HG03139 (cell line): ENCODE measurements at regions not wholly inside any gene's neighbourhood (a gene's known extent, or its start where the extent isn't known, plus 50 kb on each side); places are given as distances from the start of the nearest gene placed in this dataset.

Source experiments
- ATAC-seq: cut with Tn5 transposase; IDR thresholded peaks from one replicate; pipeline ENCODE4 v1.9.1; 2021; ENCODE audit not compliant: unreplicated experiment

DNA sequence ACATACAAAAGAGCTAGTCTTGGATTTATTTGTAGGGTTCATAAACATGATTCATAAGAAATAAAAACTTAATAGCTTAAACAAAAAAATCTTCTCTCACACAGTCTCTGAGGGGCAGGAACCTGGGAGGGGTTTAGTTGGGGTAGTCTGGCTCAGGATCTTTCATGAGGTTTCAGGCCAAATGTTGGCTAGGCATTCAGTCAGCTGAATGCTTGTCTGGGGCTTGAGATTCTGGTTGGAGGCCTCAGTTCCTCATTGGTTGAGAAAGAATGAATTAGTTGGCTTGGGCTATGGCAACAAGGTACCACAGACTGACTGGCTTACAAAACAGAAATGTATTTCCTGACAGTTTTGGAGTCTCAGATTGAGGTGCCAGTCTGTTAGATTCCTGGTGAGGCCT is 74.3 kb downstream of the ANKRD7 start:
- ATAC-seq: no peak

DNA sequence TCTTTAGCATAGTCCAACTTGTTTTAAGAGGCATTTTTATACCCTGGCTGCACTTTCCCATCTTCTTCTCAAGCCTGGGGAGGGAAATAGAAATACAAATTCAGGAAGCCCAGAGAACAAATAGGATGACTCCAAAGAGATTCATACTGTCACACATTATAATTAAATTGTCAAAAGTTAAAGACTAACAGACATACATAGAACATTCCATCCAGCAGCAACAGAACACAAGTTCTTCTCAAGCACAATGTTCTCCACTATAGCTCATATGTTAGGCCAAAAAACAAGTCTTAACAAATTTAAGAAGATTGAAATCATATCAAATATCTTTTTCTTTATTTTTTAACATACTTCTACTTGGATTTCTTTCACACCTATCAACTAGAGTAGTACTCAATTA is 75.7 kb downstream of the ANKRD7 start:
- no peak for ATAC-seq

DNA sequence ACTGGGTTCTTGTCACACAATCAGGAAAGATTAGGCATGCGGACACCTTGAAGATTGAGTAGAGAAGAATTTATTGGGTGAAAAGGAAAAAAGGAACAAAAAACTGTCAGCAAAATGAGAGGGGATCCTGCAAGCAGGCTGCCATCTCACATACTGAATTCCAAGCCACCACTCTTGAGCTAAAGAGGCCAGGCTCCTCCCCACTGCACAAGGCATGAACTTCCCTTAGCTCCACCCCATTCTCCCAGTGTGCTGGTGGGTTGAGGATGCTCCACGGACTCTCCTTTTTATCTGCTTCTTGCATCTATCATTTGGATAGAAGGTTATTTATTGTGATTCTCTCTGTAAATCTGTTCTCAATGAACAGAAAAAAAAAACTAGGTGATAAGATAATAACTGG is 79.6 kb downstream of the ANKRD7 start:
- no peak for ATAC-seq

DNA sequence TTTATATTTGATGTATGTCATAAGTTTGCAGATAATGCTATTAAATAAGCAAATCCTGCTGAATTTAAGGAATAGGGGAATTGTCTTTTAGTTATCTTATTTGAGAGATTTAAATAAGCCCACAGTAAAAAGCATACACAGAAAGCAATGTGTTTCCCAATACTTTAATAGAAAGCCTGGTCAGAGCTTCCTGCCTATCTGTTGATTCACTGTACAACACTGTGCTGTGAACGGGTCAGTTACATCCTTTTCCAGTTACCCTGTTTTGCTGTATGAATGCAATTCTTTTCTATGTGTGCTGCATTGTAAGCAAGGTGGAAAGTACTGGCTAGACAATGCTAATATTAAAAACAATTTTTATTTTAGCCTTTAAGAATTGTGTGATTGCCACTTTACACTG is 81.2 kb downstream of the ANKRD7 start:
- no peak for ATAC-seq

DNA sequence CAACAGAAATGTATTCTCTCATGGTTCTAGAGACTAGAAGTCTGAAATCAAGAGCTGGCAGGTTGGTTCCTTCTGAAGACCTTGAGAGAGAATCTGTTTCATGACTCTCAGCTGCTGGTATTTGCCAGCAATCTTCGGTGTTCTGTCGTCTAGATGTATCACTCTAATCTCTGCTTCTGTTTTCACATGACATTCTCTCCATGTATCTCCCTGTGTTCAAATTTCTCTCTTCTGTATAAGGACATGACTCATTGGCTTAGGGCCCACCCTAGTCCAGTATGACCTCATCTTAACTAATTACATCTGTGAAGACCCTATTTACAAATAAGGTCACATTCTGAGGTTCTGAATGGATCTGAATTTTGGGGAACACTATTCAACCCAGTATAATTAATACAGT is 82.3 kb downstream of the ANKRD7 start:
- ATAC-seq: no peak

DNA sequence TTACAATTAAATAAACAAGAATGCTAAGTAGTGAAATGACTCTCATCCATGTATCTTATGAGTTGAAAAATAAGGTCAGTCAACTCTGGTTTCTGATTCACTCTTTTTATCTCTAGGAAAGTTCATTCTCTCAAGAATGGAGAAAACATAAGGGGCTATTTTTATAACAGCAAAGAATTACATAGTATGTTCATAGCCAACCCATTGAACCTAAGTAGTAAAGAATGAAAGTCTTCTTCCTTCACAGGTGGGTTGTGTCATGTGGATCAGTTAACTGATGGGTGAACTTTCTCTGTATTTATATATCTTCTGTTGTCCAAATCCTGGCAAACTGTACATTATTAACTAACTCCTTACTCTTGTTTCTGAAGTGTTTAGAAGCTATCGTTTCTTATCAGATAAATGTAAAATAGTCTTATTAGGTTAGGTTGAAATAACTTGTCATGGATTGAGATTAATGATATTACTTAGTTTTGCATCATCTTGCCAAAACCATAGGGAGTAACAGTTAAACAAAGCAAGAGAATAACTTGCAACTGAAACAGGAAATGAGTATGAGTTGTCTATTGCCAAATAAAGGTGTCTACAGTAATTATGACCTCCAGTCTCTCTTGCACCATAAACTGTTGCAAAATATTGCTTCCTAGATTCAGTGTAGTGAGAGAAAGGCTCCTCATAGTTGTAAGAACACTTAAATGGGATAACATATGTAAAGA is 86.8 kb downstream of the ANKRD7 start:
- ATAC-seq: peak; percentile 85

DNA sequence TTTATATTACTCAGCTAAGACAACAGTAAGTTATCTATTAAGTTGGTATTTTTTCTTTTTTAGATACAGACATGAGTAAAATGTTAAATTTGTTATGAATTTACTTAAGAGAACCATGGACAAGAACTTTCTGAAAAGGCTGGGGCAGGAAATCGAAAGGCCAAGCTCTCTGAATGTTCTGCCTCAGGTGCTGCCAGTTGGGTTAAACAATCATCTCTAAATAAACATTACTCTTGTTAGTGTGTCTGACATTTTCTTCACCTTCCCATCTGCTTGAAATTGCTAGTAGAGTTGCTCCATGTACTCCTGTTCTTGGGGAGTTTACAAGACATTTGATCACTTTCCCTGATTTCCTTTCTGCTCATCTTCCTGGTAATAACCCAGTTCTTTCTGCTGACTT is 87.5 kb downstream of the ANKRD7 start:
- ATAC-seq: peak; percentile 43

DNA sequence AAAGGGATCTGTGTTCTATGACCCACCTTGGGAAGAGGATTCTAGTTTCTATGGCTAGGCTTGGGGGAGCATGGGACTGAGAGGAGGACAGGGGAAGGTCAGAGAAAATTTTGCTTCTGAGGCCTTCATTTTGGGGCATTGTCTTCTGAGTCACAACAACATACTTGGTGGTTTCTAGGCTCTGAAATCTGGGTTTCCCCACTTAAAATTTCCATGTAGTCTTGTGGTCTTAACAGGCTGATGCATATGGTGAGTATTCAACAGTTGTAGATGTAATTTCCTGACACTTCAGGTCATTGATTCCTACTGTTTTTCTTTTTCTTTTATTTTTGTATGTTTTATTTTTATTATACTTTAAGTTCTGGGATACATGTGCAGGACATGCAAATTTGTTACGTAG is 88.5 kb downstream of the ANKRD7 start:
- ATAC-seq: peak; percentile 32

DNA sequence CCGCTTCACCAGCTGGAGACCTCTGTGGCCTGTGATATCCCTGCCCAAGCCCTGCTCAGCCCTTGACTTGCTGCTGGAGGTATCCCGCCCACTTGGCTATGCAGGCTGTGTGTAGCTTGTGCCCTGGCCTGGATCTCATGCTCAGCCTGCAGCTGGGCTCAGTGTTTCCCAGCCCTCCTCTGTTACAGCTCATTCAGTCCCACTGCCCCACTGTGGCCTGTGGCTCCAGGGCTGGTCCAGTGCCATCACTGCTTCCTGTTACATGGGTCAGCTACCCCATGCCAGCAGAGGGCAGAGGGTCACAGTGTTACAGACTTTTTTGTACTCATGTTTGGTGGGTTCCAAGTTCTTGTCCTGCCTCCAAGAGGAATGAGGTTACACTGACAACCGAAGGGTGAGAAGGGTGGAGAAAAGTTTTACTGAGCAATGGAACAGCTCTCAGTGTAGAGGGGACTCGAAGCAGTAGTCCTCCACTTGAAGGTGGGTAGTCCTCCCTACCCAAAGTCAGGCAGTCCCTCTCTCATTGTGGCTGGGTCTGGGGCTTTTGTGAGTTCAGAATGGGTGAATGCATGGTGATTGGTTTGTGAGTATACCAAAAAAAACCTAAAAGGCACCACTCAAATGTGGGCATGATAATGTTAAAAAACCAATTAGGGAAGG is 100.4 kb downstream of the ANKRD7 start:
- no peak for ATAC-seq

DNA sequence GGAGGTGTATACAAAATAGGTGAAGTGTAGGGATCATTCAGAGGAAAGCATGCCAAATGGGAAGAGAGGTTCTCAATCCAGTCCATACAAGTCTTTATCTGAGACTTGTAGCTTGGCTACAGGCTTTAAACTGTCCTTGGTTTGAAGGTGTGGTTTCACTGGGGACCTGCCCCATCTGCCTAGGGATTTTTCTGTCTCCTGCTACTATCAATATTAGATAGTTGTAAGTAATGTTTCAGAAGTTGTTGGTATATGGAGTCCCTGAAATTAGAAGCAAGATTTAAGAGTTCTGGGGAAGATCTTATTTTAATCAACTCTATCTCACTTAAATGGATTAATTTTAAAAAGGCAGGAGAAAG is 100.9 kb downstream of the ANKRD7 start:
- ATAC-seq: no peak

DNA sequence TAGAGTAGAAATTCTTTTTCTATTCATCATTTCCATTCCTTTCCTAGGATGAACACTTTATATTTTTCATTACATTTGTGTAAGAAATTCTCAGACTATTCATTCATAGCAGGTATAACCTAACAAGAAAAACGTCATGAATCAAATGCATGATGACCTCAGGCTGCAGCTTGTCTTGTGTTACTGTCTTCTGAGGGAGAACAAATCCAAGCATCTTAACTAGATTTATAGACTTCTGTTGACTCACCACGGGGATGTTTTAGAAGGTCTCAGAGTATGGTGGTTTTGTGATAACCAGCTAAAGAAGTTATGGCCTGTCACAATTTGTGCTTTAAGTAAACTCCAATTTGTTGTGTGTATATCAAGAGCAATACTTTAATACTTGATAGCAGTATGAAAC is 102.7 kb downstream of the ANKRD7 start:
- ATAC-seq: no peak

DNA sequence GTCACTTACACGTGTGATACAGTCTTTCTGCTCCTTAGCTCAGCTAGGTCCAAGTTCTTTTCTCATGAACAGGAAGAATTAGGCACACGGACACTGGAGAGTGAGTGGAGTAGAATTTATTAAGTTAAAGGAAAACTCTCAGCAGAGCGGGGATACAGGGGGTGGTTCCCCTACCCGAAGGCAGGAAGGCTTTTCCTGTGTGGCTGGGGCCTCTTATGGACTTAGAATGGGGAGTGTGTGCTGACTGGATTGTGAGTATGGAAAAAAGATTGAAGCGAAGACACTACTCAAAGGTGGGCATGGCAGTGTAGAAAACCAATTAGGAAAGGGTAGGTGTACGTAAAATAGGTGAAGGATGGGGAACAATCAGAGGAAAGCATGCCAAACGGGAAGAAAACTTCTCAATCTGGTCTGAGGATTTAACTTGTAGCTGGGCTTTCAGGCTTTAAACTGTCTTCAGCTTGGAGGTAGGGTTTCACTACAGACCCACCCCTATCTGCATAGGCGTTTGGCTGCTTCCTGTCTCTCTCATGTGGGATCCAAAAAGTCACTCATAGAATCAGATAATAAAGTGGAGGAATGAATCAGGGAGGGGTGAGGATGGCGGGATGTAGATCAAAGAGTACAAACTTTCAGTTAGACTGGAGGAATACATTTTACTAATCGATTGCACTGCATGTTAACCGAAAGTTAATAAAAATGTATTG is 104.2 kb downstream of the ANKRD7 start:
- no peak for ATAC-seq

DNA sequence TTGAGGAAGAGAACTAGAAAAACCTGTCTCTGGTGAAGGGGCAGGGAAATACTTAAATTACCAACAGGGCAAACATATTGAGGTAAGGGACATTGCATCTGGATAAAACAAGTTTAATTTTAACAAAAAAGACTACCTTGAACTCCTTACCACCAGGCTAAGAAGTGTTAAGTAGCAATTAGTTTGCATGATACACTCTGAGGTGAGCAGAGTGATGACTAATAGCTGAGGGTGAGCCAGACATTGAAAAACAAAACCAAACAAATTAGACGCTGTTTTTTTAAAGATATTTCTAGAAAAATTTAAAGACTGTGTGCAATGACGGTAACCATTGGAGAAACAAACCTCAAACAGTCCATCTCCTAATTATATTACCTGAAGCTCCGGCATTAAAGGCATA is 105.9 kb downstream of the ANKRD7 start:
- ATAC-seq: no peak

DNA sequence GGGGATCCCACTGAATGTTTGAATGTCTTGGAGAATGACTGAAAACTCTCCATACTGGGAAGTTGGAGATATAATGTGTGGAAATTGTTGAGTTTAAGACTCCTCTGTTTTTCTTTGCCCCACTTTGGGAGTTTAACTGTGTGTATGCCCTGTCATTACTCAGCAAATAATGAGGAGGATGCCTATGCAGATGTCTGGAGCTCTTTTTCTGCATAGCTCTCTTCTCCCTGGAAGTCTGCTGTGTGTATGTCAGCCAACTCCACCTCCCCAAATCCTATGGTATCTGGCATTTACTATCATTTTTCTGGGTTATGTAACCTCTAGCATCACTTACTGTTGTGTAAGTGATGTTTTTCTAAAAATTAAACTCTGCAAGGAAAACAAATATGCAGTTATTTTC is 122.2 kb downstream of the ANKRD7 start:
- ATAC-seq: no peak

DNA sequence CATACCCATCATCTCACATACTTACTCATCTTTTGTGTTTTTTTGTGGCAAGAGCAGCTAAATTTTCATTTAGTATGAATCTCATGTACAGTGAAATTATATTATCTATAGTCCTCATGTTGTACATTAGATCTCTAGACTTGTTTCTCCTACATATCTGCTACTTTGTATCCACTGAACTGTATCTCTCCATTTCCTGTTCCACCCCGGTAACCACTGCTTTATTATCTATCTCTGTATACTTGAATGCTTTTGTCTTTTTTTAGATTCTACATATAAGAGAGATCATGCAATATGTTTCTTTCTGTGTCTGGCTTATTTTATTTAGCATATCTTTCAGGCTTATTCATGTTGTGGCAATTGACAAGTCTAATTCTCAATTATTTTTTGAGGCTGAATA is 125.1 kb downstream of the ANKRD7 start:
- no peak for ATAC-seq

DNA sequence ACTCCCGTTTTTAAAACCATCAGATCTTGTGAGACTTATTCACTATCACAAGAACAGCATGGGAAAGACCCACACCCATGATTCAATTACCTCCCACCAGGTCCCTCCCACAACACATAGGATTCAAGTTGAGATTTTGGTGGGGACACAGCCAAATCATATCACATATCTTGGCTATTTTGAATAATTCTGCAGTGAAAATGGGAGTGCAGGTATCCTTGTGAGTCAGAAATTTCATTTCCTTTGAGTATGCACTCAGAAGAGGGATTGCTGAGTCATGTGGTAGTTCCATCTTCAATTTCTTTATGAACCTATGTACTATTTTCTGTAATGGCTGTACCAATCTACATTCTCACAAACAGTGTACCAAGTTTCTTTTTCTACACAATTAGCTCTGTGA is 125.8 kb downstream of the ANKRD7 start:
- ATAC-seq: no peak

DNA sequence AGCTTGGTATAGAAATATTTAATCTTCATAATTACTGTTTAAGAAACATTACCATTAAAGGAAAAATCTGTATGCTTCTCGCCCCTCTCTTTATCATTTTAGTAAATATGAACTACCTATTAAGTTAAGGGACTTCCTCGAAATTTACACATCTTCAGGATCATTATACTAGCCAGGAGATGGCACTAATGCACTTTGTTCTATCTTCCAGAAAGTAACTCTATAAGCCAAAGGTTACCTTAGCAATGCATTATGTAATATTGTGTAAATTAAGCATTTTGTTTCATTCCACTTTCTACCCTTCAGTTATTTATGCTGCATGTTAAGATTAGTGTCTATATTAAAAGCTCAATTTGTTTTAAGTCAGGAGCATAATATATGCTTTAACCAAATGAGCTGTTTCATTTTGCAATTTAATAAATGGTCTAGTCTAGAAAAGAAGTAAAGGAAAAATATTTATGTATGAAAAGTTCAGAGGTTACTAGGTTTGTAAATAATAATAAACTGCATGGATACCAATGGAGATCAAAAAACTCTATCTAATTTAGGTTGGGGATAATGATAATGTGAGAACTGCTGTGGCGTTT is 128.5 kb downstream of the ANKRD7 start:
- ATAC-seq: no peak

DNA sequence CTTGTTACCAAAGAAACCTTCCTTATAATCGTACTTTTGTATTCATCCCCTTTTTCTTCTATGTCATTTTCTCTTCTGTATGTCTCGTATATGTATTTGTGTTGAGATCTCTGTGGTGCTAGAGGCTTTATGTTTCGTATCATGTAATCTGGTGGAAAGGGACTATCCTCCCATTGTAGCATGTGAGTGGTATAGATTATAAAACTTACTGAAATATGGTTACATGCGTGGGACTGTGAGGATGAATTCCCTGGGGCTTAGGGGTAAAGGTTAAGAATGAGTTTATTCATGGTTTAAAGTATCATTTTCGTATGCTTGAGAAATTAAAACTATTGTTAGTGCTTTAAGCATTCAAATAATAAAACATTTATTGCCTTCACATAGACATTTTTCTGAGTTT is 141.9 kb downstream of the ANKRD7 start:
- ATAC-seq: no peak

DNA sequence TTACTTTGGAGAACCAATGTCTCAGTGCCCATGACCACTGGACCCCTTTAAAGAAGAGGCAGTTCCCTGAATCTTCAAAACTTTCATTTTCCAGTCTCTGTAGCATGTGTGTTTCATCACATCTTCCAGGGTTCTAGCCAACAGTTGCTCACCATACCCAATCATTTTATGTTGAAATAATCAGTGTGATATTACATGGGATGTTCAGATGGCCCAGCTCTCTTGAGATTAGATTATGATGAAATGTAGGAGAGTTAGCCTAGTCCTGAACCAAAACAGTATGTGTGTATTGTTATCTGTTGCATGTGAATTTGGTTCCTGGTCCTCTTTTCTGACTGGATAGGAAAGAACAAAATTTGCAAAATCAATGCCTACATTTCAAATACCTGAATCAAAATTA is 144.5 kb downstream of the ANKRD7 start:
- ATAC-seq: no peak

DNA sequence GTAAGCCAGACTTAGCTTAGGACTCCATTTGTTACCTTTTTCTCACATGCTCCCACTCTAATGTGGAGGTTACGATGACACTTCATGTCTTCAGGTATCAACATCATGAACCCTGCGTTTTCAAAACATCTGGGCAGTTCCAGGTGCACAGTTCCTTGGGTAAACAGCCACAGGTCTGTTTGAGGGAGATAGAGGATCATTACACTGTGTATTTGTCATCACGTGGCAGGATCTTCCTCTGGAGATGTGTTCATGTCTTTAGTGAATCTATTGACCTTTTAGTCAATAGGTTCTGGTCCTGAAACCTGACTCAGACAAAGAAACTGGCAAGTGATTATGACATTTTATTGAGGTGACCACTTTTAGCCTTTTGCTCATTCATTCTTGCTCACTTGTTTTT is 145.5 kb downstream of the ANKRD7 start:
- no peak for ATAC-seq

DNA sequence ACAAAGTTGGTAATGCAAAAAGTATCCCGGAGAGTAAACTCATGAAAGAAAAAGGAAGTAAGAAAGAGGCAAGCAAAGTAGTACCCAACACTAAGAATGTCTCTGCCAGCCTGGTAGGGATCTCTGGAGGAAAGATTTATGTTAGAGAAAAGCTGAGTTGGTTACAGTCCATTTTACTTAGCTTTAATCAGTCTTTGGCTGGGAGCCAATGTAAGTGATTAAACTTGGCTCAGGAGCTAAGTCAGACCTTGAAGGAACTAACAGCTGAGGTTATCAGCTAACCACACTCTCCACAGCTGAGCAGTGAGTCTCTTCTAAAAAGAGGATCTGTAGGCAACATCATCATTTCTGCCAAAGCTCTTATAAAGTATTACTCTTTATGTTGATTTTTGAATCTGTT is 148.0 kb downstream of the ANKRD7 start:
- no peak for ATAC-seq

DNA sequence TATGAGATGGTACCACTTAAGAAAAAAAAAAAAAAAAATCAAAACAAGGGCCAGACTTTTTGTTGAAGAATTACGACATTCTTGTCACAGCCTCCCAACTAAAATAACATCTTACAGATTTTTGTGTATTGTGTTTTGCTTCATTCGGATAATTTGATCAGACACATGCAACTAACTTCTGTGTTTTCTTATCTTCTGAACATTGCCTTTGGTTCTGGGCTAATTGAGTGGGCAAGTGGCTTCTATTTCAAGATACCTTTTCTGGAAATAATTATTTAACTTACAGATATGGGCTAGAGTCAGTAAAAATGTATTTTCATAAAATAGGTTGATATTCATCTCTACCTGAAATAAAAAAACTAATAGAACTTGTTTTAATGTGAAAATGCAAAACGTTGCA is 165.1 kb downstream of the ANKRD7 start:
- no peak for ATAC-seq
